HCT116 (cell line): ENCODE measurements at regions not wholly inside any gene's neighbourhood (a gene's known extent, or its start where the extent isn't known, plus 50 kb on each side); places are given as distances from the start of the nearest gene placed in this dataset.

Experiments
- ATAC-seq: fragments of 200-7000 bp; cut with Tn5 transposase; 2 replicates; pipeline ENCODE4 v1.9.1; 2020; ENCODE audit warnings: mild to moderate bottlenecking, moderate library complexity
- BruUV-seq: library from RNA; stranded (reverse); fragments of 400-500 nt; replicated peaks from 2 replicates; lab custom pipeline; 2021; lab: Mats Ljungman, UMichigan
- CTCF ChIA-PET: fragments of 300-600 bp; sonication (Branson Sonifier 250); formaldehyde crosslinking; loops from one replicate; lab custom pipeline; 2021; ENCODE audit warnings: antibody characterized with exemption; lab: Charles Lee
- POLR2A ChIA-PET: fragments of 300-600, 350-600 bp; sonication (Branson Sonifier 250); formaldehyde crosslinking; loops from one replicate; lab custom pipeline; 2021; ENCODE audit warnings: antibody characterized with exemption; lab: Charles Lee
- RAD21 ChIA-PET, 2 experiments: fragments of 300-600 bp; sonication (Branson Sonifier 250); formaldehyde crosslinking; loops; one replicate each; lab custom pipeline; 2023; ENCODE audit warnings: low total read pairs in 2 of 2; ENCODE audit not compliant: uncharacterized antibody in 2 of 2, unreplicated experiment in 2 of 2, low non-redundant PET in 1 of 2; lab: Charles Lee
- DNase-seq: peaks from one replicate; pipeline ENCODE4 v3.0.0-alpha.2; 2010; ENCODE audit warnings: low read depth, low spot score
- H2AFZ ChIP-seq: fragments of 200-600 bp; shearing (Covaris generic), sonication (generic); 2 replicates; pipeline ENCODE4 v1.6.1; 2017; ENCODE audit warnings: low read depth, mixed run types, mixed read lengths, antibody characterized with exemption, low read length; ENCODE audit not compliant: poor library complexity, severe bottlenecking
- H3K27ac ChIP-seq: 2 replicates; pipeline ENCODE4 v1.5.1; 2012; ENCODE audit warnings: low read depth, low read length
- H3K27me3 ChIP-seq: fragments of 200-600 bp; sonication (generic); 2 replicates; pipeline ENCODE4 v1.6.1; 2016; ENCODE audit warnings: mixed run types, low read length, mixed read lengths; ENCODE audit not compliant: insufficient read depth
- H3K36me3 ChIP-seq, 2 experiments: fragments of 200-500 bp in 1 of 2; fragments of 200-600 bp in 1 of 2; sonication (Bioruptor generic) in 1 of 2; sonication (generic) in 1 of 2; 2 replicates each; pipeline versions ENCODE4 v1.5.1 to v1.6.1; 2014 to 2016; ENCODE audit warnings: low read length in 2 of 2, inconsistent platforms in 1 of 2, mixed read lengths in 1 of 2, mixed run types in 1 of 2; ENCODE audit not compliant: insufficient read depth in 2 of 2, control insufficient read depth in 1 of 2
- H3K4me1 ChIP-seq, 2 experiments: fragments of 200-600 bp in 1 of 2; sonication (generic) in 1 of 2; 2 replicates each; pipeline versions ENCODE4 v1.5.1 to v1.6.1; 2012 to 2017; ENCODE audit warnings: low read length in 2 of 2, inconsistent platforms in 1 of 2, mild to moderate bottlenecking in 1 of 2, mixed read lengths in 1 of 2, mixed run types in 1 of 2, moderate library complexity in 1 of 2; ENCODE audit not compliant: insufficient read depth in 2 of 2, control insufficient read depth in 1 of 2
- H3K4me2 ChIP-seq: fragments of 200-600 bp; sonication (generic); 2 replicates; pipeline ENCODE4 v1.6.1; 2017; ENCODE audit warnings: mixed run types, low read length, mixed read lengths
- H3K4me3 ChIP-seq, 2 experiments: fragments of 200-600 bp in 1 of 2; sonication (generic) in 1 of 2; replicated peaks in 1 of 2; 2 replicates each; pipeline ENCODE4 v1.5.1; 2011 to 2016; ENCODE audit warnings: low read length in 2 of 2, control low read depth in 1 of 2, low read depth in 1 of 2, mild to moderate bottlenecking in 1 of 2, mixed read lengths in 1 of 2, mixed run types in 1 of 2
- H3K79me2 ChIP-seq: fragments of 200-600 bp; sonication (generic); 2 replicates; pipeline ENCODE4 v1.6.1; 2017; ENCODE audit warnings: mild to moderate bottlenecking, mixed run types, low read length, moderate library complexity, mixed read lengths; ENCODE audit not compliant: insufficient read depth
- H3K9ac ChIP-seq: fragments of 200-600 bp; sonication (generic); 2 replicates; pipeline ENCODE4 v1.6.1; 2016; ENCODE audit warnings: low read length, mixed read lengths
- H3K9me2 ChIP-seq: fragments of 200-600 bp; sonication (generic), shearing (Covaris generic); 2 replicates; pipeline ENCODE4 v1.6.1; 2017; ENCODE audit warnings: mixed run types, mild to moderate bottlenecking, moderate library complexity; ENCODE audit not compliant: insufficient read depth
- H3K9me3 ChIP-seq, 2 experiments: fragments of 200-500 bp in 1 of 2; fragments of 200-600 bp in 1 of 2; sonication (Bioruptor generic) in 1 of 2; sonication (generic) in 1 of 2; 2 replicates each; pipeline ENCODE4 v1.6.1; 2014 to 2017; ENCODE audit warnings: low read length in 2 of 2, mixed read lengths in 2 of 2, inconsistent platforms in 1 of 2, low read depth in 1 of 2, mild to moderate bottlenecking in 1 of 2, mixed run types in 1 of 2, moderate library complexity in 1 of 2; ENCODE audit not compliant: control insufficient read depth in 1 of 2, insufficient read depth in 1 of 2
- H4K20me1 ChIP-seq: fragments of 200-600 bp; sonication (generic), shearing (Covaris generic); 2 replicates; pipeline ENCODE4 v1.6.1; 2017; ENCODE audit warnings: mixed run types, mild to moderate bottlenecking, moderate library complexity; ENCODE audit not compliant: insufficient read depth
- CBX3 ChIP-seq: IDR thresholded peaks from 2 replicates; pipeline ENCODE4 v1.6.1; 2012; ENCODE audit warnings: low read depth
- CEBPB ChIP-seq: IDR thresholded peaks from 2 replicates; pipeline ENCODE4 v1.6.1; 2012; ENCODE audit warnings: low read depth
- EGR1 ChIP-seq: IDR thresholded peaks from 2 replicates; pipeline ENCODE4 v1.6.1; 2012; ENCODE audit warnings: low read depth
- EZH2 ChIP-seq: fragments of 200-600 bp; sonication (generic); IDR thresholded peaks from 2 replicates; pipeline ENCODE4 v1.6.1; 2017; ENCODE audit warnings: antibody characterized with exemption, mixed run types
- EZH2phosphoT487 ChIP-seq: fragments of 200-600 bp; IDR thresholded peaks from 2 replicates; pipeline ENCODE4 v1.6.1; 2018; ENCODE audit warnings: antibody characterized with exemption, borderline replicate concordance
- FOSL1 ChIP-seq: IDR thresholded peaks from 2 replicates; pipeline ENCODE4 v1.6.1; 2012; ENCODE audit warnings: low read depth
- POLR2AphosphoS5 ChIP-seq: IDR thresholded peaks from 2 replicates; pipeline ENCODE4 v1.6.1; 2011; ENCODE audit warnings: mild to moderate bottlenecking, low read depth, low read length, moderate library complexity
- ZFX ChIP-seq: fragments of 450-650 bp; IDR thresholded peaks from 2 replicates; pipeline ENCODE4 v1.6.1; 2017
- ZNF274 ChIP-seq: fragments of 200-500 bp; sonication (Bioruptor generic); IDR thresholded peaks from 2 replicates; pipeline ENCODE4 v1.6.1; 2014; ENCODE audit warnings: mild to moderate bottlenecking, low read depth, low read length, inconsistent platforms
- intact Hi-C: fragments of 100-400 bp; cut with micrococcal nuclease; formaldehyde crosslinking; loops from 2 replicates; pipeline ENCODE4 v1.10.0; 2022
- TF ChIP-seq, protein P1 (sequence below), 3 experiments: fragments of 200-600 bp in 1 of 3; sonication (generic) in 1 of 3; IDR thresholded peaks in 2 of 3; conservative IDR thresholded peaks in 1 of 3; 2 replicates each; pipeline ENCODE4 v1.5.1; 2012 to 2017; ENCODE audit warnings: low read depth in 2 of 3, low read length in 2 of 3, antibody characterized with exemption in 1 of 3, borderline replicate concordance in 1 of 3, control low read depth in 1 of 3, mild to moderate bottlenecking in 1 of 3, mixed read lengths in 1 of 3, mixed run types in 1 of 3, moderate library complexity in 1 of 3; ENCODE audit not compliant: insufficient read depth in 1 of 3
- TF ChIP-seq, protein P2 (sequence below): IDR thresholded peaks from 2 replicates; pipeline ENCODE4 v1.6.1; 2012
- TF ChIP-seq, protein P3 (sequence below): IDR thresholded peaks from 2 replicates; pipeline ENCODE4 v1.6.1; 2012
- TF ChIP-seq, protein P4 (sequence below): IDR thresholded peaks from 2 replicates; pipeline ENCODE4 v1.6.1; 2011; ENCODE audit warnings: mild to moderate bottlenecking, low read length, moderate library complexity; ENCODE audit not compliant: insufficient replicate concordance; ENCODE audit errors: extremely low read depth
- TF ChIP-seq, protein P5 (sequence below): IDR thresholded peaks from 2 replicates; pipeline ENCODE4 v1.6.1; 2012; ENCODE audit warnings: low read depth

DNA sequence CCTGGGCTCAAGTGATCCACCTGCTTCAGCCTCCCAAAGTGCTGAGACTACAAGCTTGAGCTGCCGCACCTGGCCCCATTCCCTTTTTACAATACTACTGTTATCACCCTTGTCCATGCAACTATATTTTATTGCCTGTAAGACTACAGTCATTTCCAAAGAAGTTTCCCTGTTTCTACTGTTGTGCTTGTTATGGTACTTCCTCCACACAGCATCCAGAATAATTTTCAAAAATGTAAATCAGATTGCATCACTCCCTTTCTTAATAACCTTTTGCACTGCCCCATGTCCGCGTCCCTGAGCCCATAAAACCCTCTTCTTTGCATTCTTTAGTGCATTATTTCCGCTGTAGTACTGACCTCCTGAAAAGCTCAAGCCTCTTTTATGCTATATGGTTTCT is 128.9 kb upstream of the AKIRIN2 start:
- intact Hi-C loops, result loop anchor here (10.0 kb wide), 1 partner anchor 404 kb away; no protein-coding TSS in a partner anchor
- RAD21 ChIA-PET, result no interaction called here
- no peak for DNase-seq

More for the DNA sequence above, 128.9 kb upstream of the AKIRIN2 start:
- Histone ChIP-seq H3K9me3 (no peaks in the 10 kb centered on the region), H3K27me3 (no peaks in the 10 kb centered on the region), H3K4me3 (no peak overlapping the region), H3K36me3 (no peaks in the 10 kb centered on the region), H3K4me1 (no peaks in the 10 kb centered on the region), H4K20me1 (no peaks in the 10 kb centered on the region), H3K9me2 (no peaks in the 10 kb centered on the region), H3K27ac (no peak overlapping the region), H3K4me2 (no peak overlapping the region), H2AFZ (no peak overlapping the region), H3K79me2 (no peaks in the 10 kb centered on the region), H3K9ac (no peak overlapping the region)
- CTCF ChIA-PET, result interaction anchor here (2.6 kb wide), 1 partner anchor 662 kb away, joined by 8 read pairs; no protein-coding TSS in a partner anchor
- ATAC-seq, result no peak
- BruUV-seq, result no TSS peak
- TF ChIP-seq, protein P1, sequence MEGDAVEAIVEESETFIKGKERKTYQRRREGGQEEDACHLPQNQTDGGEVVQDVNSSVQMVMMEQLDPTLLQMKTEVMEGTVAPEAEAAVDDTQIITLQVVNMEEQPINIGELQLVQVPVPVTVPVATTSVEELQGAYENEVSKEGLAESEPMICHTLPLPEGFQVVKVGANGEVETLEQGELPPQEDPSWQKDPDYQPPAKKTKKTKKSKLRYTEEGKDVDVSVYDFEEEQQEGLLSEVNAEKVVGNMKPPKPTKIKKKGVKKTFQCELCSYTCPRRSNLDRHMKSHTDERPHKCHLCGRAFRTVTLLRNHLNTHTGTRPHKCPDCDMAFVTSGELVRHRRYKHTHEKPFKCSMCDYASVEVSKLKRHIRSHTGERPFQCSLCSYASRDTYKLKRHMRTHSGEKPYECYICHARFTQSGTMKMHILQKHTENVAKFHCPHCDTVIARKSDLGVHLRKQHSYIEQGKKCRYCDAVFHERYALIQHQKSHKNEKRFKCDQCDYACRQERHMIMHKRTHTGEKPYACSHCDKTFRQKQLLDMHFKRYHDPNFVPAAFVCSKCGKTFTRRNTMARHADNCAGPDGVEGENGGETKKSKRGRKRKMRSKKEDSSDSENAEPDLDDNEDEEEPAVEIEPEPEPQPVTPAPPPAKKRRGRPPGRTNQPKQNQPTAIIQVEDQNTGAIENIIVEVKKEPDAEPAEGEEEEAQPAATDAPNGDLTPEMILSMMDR (IDR thresholded peaks at IDR 0.05 in 2 of 3, conservative IDR thresholded peaks at IDR 0.05 in 1 of 3; ENCODE audit: borderline replicate concordance in 1 of 3, insufficient read depth in 1 of 3, low read depth in 2 of 3, low read length in 2 of 3), result no peak
- TF ChIP-seq, protein P2, sequence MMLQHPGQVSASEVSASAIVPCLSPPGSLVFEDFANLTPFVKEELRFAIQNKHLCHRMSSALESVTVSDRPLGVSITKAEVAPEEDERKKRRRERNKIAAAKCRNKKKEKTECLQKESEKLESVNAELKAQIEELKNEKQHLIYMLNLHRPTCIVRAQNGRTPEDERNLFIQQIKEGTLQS, result no peak
- TF ChIP-seq POLR2AphosphoS5 (no peak), EZH2 (no peak), ZNF274 (no peak), CEBPB (no peak), FOSL1 (no peak), EZH2phosphoT487 (no peak), EGR1 (no peak), ZFX (no peak), CBX3 (no peak)
- TF ChIP-seq, protein P3, sequence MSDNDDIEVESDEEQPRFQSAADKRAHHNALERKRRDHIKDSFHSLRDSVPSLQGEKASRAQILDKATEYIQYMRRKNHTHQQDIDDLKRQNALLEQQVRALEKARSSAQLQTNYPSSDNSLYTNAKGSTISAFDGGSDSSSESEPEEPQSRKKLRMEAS, result no peak
- TF ChIP-seq, protein P4, sequence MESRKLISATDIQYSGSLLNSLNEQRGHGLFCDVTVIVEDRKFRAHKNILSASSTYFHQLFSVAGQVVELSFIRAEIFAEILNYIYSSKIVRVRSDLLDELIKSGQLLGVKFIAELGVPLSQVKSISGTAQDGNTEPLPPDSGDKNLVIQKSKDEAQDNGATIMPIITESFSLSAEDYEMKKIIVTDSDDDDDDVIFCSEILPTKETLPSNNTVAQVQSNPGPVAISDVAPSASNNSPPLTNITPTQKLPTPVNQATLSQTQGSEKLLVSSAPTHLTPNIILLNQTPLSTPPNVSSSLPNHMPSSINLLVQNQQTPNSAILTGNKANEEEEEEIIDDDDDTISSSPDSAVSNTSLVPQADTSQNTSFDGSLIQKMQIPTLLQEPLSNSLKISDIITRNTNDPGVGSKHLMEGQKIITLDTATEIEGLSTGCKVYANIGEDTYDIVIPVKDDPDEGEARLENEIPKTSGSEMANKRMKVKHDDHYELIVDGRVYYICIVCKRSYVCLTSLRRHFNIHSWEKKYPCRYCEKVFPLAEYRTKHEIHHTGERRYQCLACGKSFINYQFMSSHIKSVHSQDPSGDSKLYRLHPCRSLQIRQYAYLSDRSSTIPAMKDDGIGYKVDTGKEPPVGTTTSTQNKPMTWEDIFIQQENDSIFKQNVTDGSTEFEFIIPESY, result no peak
- TF ChIP-seq, protein P5, sequence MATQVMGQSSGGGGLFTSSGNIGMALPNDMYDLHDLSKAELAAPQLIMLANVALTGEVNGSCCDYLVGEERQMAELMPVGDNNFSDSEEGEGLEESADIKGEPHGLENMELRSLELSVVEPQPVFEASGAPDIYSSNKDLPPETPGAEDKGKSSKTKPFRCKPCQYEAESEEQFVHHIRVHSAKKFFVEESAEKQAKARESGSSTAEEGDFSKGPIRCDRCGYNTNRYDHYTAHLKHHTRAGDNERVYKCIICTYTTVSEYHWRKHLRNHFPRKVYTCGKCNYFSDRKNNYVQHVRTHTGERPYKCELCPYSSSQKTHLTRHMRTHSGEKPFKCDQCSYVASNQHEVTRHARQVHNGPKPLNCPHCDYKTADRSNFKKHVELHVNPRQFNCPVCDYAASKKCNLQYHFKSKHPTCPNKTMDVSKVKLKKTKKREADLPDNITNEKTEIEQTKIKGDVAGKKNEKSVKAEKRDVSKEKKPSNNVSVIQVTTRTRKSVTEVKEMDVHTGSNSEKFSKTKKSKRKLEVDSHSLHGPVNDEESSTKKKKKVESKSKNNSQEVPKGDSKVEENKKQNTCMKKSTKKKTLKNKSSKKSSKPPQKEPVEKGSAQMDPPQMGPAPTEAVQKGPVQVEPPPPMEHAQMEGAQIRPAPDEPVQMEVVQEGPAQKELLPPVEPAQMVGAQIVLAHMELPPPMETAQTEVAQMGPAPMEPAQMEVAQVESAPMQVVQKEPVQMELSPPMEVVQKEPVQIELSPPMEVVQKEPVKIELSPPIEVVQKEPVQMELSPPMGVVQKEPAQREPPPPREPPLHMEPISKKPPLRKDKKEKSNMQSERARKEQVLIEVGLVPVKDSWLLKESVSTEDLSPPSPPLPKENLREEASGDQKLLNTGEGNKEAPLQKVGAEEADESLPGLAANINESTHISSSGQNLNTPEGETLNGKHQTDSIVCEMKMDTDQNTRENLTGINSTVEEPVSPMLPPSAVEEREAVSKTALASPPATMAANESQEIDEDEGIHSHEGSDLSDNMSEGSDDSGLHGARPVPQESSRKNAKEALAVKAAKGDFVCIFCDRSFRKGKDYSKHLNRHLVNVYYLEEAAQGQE, result no peak
- POLR2A ChIA-PET, result no interaction called here
